ENCODE measurements at regions not wholly inside any gene's neighbourhood (a gene's known extent, or its start where the extent isn't known, plus 50 kb on each side); places are given as distances from the start of the nearest gene placed in this dataset.

GRCh38 chr20:52348434-52348833 is 156.9 kb upstream of the ZFP64 start:
- TF ChIP-seq CTCF (IDR thresholded peaks at IDR 0.05 in 8 of 11, conservative IDR thresholded peaks at IDR 0.05 in 3 of 11), result no peak
- no peak for TF ChIP-seq POLR2A (IDR thresholded peaks at IDR 0.05)

All from spleen (tissue), 7 donors.